Testis (tissue), 2 donors: ENCODE measurements at regions not wholly inside any gene's neighbourhood (a gene's known extent, or its start where the extent isn't known, plus 50 kb on each side); places are given as distances from the start of the nearest gene placed in this dataset.

ENCODE experiments used
- POLR2A ChIP-seq: fragments of 450-650 bp; IDR thresholded peaks from one replicate; pipeline ENCODE4 v1.6.1; 2017; ENCODE audit warnings: antibody characterized with exemption, mild to moderate bottlenecking, moderate library complexity
- TF ChIP-seq, protein P1 (sequence below), 3 experiments: fragments of 450-650 bp in 2 of 3; fragments of 200-600 bp in 1 of 3; sonication (generic) in 1 of 3; IDR thresholded peaks; one replicate each; pipeline ENCODE4 v1.5.1; 2016 to 2019; ENCODE audit warnings: antibody characterized with exemption in 3 of 3, mild to moderate bottlenecking in 2 of 3, moderate library complexity in 1 of 3

DNA sequence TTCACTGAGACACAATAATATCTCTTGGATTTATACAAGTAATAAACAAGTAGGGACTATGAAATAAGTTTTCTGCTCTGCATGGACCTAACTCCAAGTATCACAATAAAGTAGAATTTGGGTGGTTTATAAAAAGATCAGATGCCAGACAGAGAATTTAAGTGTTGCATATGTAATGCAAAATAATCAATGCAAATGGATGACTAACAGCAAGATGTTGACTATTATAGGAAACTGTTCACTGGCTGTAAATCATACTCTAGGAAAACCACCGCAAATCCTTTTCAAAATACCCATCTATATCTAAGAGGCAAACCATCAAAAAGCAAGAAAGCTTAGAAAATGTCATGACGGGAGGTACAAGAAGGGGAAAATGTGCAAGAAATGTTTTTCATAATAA is 539.8 kb upstream of the FAM174A start:
- TF ChIP-seq, protein P1, sequence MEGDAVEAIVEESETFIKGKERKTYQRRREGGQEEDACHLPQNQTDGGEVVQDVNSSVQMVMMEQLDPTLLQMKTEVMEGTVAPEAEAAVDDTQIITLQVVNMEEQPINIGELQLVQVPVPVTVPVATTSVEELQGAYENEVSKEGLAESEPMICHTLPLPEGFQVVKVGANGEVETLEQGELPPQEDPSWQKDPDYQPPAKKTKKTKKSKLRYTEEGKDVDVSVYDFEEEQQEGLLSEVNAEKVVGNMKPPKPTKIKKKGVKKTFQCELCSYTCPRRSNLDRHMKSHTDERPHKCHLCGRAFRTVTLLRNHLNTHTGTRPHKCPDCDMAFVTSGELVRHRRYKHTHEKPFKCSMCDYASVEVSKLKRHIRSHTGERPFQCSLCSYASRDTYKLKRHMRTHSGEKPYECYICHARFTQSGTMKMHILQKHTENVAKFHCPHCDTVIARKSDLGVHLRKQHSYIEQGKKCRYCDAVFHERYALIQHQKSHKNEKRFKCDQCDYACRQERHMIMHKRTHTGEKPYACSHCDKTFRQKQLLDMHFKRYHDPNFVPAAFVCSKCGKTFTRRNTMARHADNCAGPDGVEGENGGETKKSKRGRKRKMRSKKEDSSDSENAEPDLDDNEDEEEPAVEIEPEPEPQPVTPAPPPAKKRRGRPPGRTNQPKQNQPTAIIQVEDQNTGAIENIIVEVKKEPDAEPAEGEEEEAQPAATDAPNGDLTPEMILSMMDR (IDR thresholded peaks at IDR 0.05), result no peak
- no peak for TF ChIP-seq POLR2A
